GM18909 (cell line): ENCODE measurements at regions not wholly inside any gene's neighbourhood (a gene's known extent, or its start where the extent isn't known, plus 50 kb on each side); places are given as distances from the start of the nearest gene placed in this dataset.
"Not testable (repeated sequence)": the region's sequence is repeated elsewhere in the genome, so short reads cannot be mapped to it uniquely, and the experiment has no call there.

Experiments
- ATAC-seq: cut with Tn5 transposase; IDR thresholded peaks from one replicate; pipeline ENCODE4 v1.9.1; 2021; ENCODE audit warnings: mild to moderate bottlenecking; ENCODE audit not compliant: unreplicated experiment, poor library complexity

DNA sequence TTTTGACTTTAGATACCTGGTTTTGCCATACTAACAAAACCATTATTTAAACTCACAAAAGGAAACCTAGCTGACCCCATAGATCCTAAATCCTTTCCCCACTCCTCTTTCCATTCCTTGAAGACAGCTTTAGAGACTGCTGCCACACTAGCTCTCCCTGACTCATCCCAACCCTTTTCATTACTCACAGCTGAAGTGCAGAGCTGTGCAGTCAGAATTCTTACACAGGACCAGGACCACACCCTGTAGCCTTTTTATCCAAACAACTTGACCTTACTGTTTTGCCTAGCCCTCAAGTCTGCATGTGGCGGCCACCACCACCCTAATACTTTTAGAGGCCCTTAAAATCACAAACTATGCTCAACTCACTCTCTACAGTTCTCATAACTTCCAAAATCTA, 325.1 kb upstream of the KCNMB2 start:
- not testable (repeated sequence) for ATAC-seq

DNA sequence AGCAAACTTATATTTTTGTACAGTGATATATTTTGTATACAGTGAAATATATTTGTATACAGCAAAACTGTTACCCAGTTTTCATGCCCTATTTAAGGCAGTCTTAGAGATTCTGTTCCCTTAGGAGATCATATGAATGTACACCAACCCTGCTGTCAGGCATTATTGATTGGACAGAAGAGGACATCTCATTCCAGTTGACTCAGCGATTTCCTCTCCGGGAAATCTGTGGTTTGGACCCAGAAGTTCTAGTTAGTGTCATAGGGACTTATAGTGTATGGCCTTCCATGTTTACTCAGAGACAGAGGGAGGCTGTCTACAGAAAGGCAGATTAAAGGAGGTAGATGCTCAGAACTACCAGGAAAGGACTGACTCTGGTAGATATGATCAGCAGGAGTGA, 318.8 kb upstream of the KCNMB2 start:
- ATAC-seq = no peak

DNA sequence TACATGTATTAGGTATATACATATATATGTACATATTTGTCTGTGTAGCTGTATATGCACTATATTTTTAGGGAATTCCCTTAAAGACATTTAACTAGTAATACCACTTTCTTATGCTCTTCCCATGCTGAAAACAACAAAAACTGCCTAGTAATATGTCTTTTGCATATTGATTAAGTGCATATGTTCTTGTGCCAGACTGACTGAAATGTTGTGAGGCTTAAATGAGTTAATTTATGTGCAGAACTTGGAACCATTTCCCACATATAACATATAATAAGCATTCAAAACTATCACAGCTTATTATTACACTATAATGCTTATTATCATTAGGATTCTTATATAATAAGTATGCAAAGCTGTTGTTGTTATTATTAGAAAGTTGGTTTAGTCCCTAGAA, 318.0 kb upstream of the KCNMB2 start:
- no peak for ATAC-seq

DNA sequence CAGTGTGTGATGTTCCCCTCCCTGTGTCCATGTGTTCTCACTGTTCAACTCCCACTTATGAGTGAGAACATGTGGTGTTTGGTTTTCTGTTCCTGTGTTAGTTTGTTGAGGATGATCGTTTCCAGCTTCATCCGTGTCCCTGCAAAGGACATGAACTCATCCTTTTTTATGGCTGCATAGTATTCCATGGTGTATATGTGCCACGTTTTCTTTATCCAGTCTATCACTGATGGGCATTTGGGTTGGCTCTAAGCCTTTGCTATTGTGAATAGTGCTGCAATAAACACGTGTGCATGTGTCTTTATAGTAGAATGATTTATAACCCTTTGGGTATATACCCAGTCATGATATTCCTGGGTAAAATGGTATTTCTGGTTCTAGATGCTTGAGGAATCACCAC, 316.6 kb upstream of the KCNMB2 start:
- not testable (repeated sequence) for ATAC-seq

DNA sequence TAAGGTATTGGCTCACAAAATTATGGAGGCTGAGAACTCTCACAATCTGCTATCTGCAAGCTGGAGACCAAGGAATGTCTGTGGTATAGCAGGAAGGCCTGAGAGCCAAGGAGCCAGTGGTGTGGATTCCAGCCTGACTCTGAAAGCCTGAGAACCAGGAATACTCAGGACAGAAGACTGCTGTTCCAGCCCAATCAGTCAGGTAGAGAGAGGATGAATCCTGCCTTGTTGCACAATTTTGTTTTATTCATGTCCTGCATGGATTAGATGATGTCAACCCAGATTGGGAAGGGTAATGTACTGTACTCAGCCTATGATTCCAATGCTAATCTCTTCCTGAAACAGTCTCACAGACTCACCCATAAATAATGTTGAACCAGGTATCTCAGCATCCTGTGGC, 312.4 kb upstream of the KCNMB2 start:
- no peak for ATAC-seq

DNA sequence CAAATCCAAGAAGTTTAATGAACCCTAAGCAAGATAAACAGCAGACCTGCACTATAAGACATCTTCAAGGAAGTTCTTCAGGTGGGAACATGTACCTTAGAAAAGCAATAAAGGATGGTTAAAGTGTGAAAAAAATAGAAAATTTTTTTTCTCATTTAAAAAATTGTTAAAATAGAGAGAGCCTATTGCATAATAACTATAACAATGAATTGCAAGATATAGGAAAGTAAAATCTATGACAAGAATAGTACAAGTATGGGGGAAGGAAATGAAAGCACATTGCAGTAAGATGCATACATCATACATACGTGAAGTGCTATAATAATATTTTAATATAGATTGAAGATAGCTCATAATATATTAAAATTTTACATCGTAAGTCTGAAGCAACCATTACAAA, 310.1 kb upstream of the KCNMB2 start:
- ATAC-seq = no peak

DNA sequence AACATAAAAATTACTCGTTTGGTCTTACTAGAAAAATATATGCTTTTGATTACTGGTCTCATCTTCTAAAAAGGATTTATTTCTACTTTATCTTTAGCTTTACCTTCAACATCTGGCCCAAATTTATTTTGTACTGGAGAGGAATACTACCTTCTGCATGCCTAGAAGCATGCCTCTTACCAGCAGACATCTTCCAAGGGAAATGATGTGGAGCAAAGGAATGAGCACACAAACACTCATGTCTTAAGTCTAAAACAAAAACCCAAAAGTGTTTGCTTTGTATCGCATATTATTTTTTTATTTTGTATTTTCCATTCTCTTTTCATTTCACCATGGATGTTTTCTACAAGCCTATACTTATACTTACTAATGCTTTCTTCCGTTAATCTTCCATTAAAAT, 304.6 kb upstream of the KCNMB2 start:
- no peak for ATAC-seq

DNA sequence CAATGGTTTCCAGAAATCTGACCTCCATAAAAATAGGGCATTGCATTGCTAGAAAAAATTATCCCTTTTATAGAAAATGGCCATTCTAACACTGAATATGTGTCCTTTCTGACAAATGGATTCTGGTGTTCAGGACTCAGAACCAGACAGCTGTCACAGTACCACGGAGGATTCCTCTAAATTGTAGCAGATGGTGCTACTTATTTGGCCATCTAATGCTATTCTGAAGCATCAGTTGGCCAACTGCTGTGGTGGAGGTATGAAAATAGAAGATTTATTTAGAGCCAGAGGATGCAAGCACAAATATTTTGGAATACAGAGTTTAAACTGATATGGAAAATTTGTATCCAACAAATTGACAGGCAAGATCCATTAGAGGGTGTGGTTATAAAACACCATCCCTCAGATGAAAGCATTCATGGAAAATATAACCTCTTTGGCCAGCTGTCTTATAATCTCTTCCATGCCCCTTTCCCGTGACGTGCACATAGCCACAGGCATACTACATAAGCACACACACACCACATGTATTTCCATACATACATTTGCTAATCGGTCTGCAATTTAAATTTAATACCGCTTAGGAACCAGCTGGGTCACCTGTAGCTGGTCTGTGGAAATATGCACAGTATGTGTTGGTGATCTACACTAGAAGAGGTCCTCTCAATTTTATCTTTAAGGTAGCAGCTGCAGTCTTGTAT, 302.7 kb upstream of the KCNMB2 start:
- ATAC-seq = no peak

DNA sequence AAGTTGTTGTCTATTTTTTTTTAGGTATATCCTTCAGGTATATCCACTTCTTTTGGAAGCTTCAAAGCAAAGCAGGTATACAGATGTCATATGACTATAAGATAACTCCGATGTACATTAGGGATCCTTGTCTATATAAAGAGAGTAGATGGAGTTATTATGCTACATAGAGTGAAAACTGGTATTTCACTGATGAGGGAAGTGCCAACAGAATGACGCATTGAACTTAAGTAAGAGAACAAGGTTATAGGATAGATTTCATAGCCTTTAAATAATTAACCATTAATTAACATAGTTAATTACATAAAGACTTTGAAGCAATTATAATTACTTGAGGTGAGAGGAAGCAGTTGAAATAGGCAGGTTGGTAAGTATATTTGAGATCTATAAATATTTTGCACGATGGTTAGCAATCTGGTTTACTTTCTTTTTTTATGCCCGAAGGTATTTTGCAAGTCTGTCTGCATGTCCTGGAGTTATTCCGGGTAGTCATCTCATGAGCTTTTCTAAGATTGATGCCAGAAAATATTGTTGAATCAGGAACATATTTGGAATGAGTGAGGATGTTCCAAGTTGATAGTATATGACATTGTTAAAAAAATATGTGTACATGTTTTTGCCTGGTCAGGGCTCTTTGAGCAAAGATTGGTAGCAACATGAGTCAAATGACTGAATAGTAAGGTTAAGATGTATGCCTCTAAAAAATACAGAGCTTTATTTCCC, 299.5 kb upstream of the KCNMB2 start:
- ATAC-seq = no peak

DNA sequence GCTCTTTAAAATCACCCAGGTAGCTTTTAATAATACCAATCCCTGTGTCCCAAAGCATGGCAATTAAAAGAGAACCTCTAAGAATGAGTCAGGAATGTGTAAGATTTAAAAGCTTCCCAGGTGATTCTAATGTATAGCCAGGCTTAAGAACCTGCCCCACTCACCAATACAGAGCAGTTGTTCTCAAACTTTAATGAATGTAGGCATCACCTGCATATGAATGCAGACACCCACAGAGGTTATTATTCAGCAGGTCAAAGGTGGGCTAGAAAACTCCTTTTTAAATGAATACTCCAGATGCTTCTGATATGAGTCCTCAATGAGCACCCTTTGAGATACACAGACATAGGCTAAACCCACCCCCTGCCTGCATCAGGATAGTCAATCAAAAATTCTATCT, 298.1 kb upstream of the KCNMB2 start:
- no peak for ATAC-seq

DNA sequence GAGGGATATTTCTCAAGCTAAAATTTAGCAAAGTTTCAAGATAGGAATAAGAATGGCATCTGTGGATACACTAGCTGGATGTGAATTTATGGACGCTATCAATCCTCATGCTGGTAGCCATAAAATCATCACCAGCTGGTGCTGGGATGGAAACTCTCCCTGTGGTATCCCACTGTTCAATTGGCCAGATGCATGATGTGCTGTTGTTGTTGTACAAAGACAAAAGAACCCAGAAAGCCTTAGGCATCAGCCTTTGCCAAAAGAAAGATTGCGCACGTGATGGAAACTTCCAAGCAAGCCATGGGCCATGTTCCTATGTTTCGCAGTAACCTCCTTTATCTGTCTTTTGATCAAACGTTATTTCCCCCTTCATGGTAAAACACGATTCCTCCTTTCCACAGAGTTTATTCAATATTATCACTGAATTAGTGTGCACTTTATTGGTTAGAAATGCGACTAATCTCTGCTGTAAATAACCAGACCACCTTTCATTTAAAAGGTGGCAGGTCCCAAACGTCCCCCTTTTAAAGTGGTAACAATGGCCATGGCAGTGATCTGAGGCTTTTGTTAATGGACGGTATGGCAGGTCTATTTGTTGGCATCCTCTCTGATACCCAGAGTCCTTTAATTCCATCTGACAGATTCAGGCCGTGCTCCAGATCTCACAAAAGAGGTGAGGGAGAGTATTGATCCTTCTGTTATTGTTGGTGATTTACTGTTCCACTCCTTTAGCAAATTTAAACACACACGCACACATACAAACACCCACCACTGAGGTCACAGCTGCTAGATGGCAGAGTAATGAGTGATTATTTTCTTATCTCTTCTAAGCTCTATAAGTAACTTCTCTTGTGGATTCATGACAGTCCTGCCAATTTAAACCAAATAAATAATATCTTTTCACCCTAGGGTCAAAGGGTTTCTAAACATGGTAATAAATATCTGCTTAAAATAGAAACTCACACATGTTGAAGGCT, 291.2 kb upstream of the KCNMB2 start:
- ATAC-seq = no peak

DNA sequence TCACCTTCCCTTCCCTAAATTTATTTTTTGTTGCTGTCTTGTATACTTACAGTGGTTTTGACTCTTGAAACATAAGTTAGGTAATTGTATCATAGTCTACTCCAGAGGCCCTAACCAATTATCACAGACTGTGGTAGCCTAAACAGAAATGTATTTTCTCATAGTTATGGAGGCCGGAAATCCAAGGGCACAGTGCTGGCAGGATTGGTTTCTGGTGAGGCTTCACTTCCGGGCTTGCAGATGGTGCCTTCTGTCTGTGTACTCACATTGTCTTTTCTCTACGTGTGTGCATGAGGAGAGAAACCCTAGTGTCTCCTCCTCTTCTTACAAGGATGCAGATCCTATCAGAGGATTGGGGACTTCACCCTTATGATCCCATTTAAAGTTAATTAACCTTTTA, 290.2 kb upstream of the KCNMB2 start:
- no peak for ATAC-seq

DNA sequence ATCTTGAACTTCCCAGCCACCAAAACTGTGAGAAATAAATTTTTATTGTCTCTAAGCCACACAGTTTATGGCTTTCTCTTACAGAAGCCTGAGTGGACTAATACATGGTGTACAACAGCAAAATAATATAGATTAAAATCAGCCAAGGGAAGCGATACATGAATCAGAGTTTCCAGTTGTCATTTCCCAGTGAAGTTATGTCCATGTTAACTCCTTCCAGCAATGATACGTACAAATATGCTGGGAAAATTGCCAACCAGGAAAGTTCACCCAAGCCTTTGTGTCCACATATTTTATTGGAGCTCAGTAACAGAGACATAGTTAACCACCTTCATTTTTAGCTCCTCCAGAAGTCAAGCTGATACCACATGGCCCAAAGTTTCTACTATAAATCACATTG, 280.9 kb upstream of the KCNMB2 start:
- ATAC-seq = no peak

DNA sequence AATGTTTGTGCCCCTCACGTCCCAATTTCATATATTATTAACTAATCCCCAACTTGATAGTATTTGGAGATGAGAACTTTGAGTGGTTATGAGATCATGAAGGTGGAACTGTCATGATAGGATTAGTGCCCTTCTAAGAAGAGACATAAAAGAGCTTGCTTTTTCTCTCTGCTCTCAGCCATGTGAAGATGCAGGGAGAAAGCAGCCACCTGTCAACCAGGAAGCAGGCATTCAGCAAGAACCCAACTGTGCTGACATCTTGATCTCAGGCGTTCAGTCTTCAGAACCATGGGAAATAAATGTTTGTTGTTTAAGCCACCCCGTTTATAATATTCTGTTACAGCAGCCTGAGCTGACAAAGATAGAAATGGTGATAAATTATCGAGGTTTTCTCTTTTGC, 278.7 kb upstream of the KCNMB2 start:
- ATAC-seq = no peak

DNA sequence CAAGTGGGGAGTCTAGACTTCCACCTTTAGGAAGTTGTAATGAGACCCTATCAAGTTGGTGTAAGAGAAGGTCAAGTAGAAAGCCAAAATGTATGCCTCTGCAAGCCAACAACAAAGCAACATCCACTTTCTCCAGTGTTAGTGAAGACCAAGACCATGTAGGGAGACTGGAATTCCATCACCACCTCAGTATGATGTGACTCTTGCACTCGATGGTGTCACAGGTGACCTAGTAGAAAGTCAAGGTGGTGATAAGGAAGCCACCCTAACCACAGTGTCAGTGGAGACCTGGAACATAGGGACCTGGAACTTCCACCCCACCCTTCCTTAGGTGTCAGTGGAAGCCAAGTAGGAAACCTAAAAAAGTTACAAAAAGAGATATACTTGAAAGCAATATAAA, 278.1 kb upstream of the KCNMB2 start:
- ATAC-seq = no peak

DNA sequence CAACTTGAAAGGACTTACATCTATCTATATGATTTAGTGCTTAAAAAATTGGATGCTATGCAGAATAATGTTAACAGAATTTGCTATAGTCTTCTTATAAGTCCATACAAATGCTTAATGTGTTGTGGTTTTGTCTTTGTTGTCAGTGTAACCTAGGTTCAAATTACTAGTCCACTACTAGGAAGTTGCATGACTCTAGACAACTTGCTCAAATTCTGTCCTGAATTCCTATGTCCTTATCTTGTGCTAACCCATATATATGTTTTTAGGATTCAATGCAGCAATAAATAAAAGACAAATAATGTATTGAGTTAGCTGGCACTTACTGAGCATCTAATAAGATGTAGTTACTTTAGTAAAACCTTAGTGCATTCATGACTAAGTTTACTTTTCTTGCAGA, 276.5 kb upstream of the KCNMB2 start:
- no peak for ATAC-seq

DNA sequence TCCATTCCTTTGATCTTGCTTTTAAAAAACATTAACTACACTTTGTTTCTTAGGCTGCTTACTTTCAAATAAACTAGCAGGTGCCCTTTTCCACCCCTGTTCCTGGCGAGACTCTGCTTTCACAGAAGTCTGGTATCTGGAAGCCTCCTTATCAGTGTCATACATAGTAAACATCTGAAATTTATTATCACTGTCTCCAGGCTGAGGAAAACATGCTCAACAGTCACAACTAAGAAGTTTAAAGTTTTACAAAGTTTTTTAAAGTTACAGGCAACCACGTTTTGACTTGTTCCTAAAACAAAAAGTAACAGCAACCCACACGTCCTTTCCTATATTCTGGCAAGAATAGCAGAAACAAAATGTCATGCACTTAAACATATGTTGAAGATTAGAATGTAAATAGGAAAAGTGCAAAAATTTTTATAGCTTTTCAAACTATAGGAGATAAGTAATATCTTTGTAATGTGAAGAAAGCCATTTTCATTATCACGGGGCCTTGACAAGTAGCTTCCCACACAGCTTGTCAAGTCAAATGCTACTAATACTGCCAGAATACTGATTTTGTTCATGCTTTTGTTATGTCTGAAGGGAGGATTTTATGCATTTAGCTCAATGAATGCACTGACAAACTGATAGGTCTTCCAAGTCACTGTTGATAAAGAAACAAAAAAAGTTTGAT, 275.2 kb upstream of the KCNMB2 start:
- ATAC-seq = no peak

DNA sequence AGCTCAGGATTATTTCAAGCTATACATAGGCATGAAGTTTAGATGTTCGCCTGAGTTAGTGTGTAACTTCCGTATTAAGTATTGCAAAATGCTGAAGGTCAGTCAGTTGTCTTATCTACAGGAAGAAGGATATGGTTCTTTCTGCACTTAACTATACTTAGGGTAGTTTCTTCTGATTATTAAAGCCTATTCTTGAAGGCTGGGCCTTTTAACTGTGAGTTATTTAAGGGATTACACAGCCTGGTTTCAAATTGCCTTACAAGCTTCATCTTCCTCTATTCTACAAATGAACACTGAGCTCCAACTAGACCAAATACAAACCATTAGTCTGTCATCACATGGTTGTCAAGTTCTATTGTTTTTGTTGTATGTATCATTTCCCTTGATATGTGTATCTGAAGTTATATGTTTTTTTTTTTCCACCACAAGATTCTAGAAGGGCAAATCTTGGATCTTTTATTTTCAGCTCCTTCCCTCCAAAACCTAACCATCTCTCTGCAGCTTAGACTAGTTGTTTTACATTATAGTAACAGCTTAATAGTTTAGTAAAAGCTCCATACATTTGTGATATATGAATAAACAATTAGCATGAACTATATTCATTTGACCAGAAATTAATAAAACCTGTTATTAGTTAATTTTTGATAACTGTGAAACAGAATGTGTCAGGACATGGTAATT, 272.9 kb upstream of the KCNMB2 start:
- ATAC-seq = no peak

DNA sequence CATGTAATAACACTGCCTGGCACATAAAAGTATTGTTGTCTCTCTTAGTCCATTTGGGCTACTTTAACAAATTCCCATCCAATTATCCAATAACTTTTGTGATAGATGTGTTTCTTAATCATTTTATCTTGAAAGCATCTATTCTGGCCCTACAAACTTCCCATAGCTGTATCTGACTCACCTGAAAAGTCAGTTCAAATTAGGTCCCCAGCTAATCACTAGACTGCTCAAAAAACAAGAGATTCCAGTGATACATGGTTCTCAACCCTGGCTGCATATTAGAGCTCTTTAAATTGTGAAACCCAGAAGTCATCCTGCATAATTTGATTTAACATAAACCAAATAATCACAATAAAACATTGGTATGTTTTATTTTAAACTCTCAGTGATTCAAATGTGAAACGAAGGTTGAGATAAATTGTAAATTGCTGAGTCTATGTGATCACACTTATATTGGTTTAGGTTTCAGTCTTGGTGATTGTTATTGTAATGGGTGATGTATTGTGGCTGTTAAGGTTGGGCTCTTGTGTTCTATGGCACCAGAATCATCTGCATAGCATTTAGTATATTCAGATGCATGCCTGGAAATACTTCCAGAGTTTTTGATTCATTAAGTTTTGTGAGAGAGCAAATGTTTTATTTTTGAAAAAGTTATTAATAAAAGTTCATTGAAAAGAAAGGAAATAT, 268.9 kb upstream of the KCNMB2 start:
- no peak for ATAC-seq
